ENCODE measurements at regions not wholly inside any gene's neighbourhood (a gene's known extent, or its start where the extent isn't known, plus 50 kb on each side); places are given as distances from the start of the nearest gene placed in this dataset.

GRCh38 chr6:150456466-150456865 lies 87.7 kb downstream of the IYD start:
- in situ Hi-C loops (cut with HindIII; ENCODE audit: low pct_ligation_motif_present, low sequenced_read_pairs) = no loop called here
- no peak for TF ChIP-seq CTCF (IDR thresholded peaks at IDR 0.05; ENCODE audit: low read depth, low read length, missing control alignments)

GRCh38 chr6:150456902-150457643 lies 88.3 kb downstream of the IYD start:
- no peak for TF ChIP-seq CTCF (IDR thresholded peaks at IDR 0.05; ENCODE audit: low read depth, low read length, missing control alignments)
- DNase-seq = no peak
- H3K27ac ChIP-seq = no peak overlapping the region
- H3K4me3 ChIP-seq (ENCODE audit: low read depth, low read length) = no peak overlapping the region
- H3K27me3 ChIP-seq (replicated peaks) = no peaks in the 10 kb centered on the region
- in situ Hi-C loops (cut with HindIII; ENCODE audit: low pct_ligation_motif_present, low sequenced_read_pairs) = no loop called here
- no peaks in the 10 kb centered on the region for H3K36me3 ChIP-seq (replicated peaks)

More at GRCh38 chr6:150456466-150456865, 87.7 kb downstream of the IYD start:
- H3K27ac ChIP-seq = no peak overlapping the region
- no peak for DNase-seq
- H3K4me3 ChIP-seq (ENCODE audit: low read depth, low read length) = no peak overlapping the region
- H3K27me3 ChIP-seq (replicated peaks) = no peaks in the 10 kb centered on the region
- H3K36me3 ChIP-seq (replicated peaks) = no peaks in the 10 kb centered on the region

GRCh38 chr6:150458579-150458978 lies 89.8 kb downstream of the IYD start:
- TF ChIP-seq CTCF (IDR thresholded peaks at IDR 0.05; ENCODE audit: low read depth, low read length, missing control alignments) = no peak
- in situ Hi-C loops (cut with HindIII; ENCODE audit: low pct_ligation_motif_present, low sequenced_read_pairs) = no loop called here
- H3K27me3 ChIP-seq (replicated peaks) = no peaks in the 10 kb centered on the region
- DNase-seq = no peak
- no peak overlapping the region for H3K4me3 ChIP-seq (ENCODE audit: low read depth, low read length)
- H3K27ac ChIP-seq = no peak overlapping the region
- H3K36me3 ChIP-seq (replicated peaks) = no peaks in the 10 kb centered on the region

- no peak overlapping the region for H3K4me3 ChIP-seq (ENCODE audit: low read depth, low read length)
- TF ChIP-seq CTCF (IDR thresholded peaks at IDR 0.05; ENCODE audit: low read depth, low read length, missing control alignments) = no peak
- no peaks in the 10 kb centered on the region for H3K36me3 ChIP-seq (replicated peaks)
- no peak for DNase-seq
- H3K27me3 ChIP-seq (replicated peaks) = no peaks in the 10 kb centered on the region
- H3K27ac ChIP-seq = no peak overlapping the region
- in situ Hi-C loops (cut with HindIII; ENCODE audit: low pct_ligation_motif_present, low sequenced_read_pairs) = no loop called here
Observed at GRCh38 chr6:150463852-150464251, 95.0 kb downstream of the IYD start.

- in situ Hi-C loops (cut with HindIII; ENCODE audit: low pct_ligation_motif_present, low sequenced_read_pairs) = no loop called here
Observed at GRCh38 chr6:150464966-150465365, 96.2 kb downstream of the IYD start.

More at GRCh38 chr6:150464966-150465365, 96.2 kb downstream of the IYD start:
- DNase-seq = no peak
- Histone ChIP-seq H3K27ac (no peak overlapping the region), H3K36me3 (replicated peaks) (no peaks in the 10 kb centered on the region), H3K4me3 (ENCODE audit: low read depth, low read length) (no peak overlapping the region), H3K27me3 (replicated peaks) (no peaks in the 10 kb centered on the region)
- TF ChIP-seq CTCF (IDR thresholded peaks at IDR 0.05; ENCODE audit: low read depth, low read length, missing control alignments) = no peak

All from brain microvascular endothelial cell (primary cell).